ENCODE measurements at regions not wholly inside any gene's neighbourhood (a gene's known extent, or its start where the extent isn't known, plus 50 kb on each side); places are given as distances from the start of the nearest gene placed in this dataset.
"Not testable (repeated sequence)": the region's sequence is repeated elsewhere in the genome, so short reads cannot be mapped to it uniquely, and the experiment has no call there.

GRCh38 chr15:93825682-93826081 is 405.7 kb upstream of the MCTP2 start:
- no peak for DNase-seq (ENCODE audit: low spot score)

GRCh38 chr15:93823971-93824913 is 407.1 kb upstream of the MCTP2 start:
- DNase-seq (ENCODE audit: low spot score), result no peak

- no peak for DNase-seq (ENCODE audit: low spot score)
Observed at GRCh38 chr15:93820566-93820965, 410.8 kb upstream of the MCTP2 start.

GRCh38 chr15:93819826-93820225 is 411.5 kb upstream of the MCTP2 start:
- no peak for DNase-seq (ENCODE audit: low spot score)

GRCh38 chr15:93816815-93817214 is 414.5 kb upstream of the MCTP2 start:
- no peak for DNase-seq (ENCODE audit: low spot score)

- DNase-seq (ENCODE audit: low spot score), result no peak
Observed at GRCh38 chr15:93811305-93811704, 420.1 kb upstream of the MCTP2 start.

GRCh38 chr15:93809516-93809915 is 421.8 kb upstream of the MCTP2 start:
- DNase-seq (ENCODE audit: low spot score), result no peak

- no peak for DNase-seq (ENCODE audit: low spot score)
Observed at GRCh38 chr15:93803421-93804152, 427.8 kb upstream of the MCTP2 start.

GRCh38 chr15:93801206-93801605 is 430.2 kb upstream of the MCTP2 start:
- no peak for DNase-seq (ENCODE audit: low spot score)

GRCh38 chr15:93800805-93801204 is 430.6 kb upstream of the MCTP2 start:
- no peak for DNase-seq (ENCODE audit: low spot score)

GRCh38 chr15:93789441-93789840 is 441.9 kb upstream of the MCTP2 start:
- no peak for DNase-seq (ENCODE audit: low spot score)

- no peak for DNase-seq (ENCODE audit: low spot score)
Observed at GRCh38 chr15:93780073-93780472, 451.3 kb upstream of the MCTP2 start.

- no peak for DNase-seq (ENCODE audit: low spot score)
Observed at GRCh38 chr15:93779341-93779740, 452.0 kb upstream of the MCTP2 start.

- DNase-seq (ENCODE audit: low spot score), result no peak
Observed at GRCh38 chr15:93771196-93772030, 459.9 kb upstream of the MCTP2 start.

- no peak for DNase-seq (ENCODE audit: low spot score)
Observed at GRCh38 chr15:93770788-93771187, 460.6 kb upstream of the MCTP2 start.

GRCh38 chr15:93762036-93762435 is 469.3 kb upstream of the MCTP2 start:
- no peak for DNase-seq (ENCODE audit: low spot score)

- no peak for DNase-seq (ENCODE audit: low spot score)
Observed at GRCh38 chr15:93759629-93760028, 471.7 kb upstream of the MCTP2 start.

GRCh38 chr15:93758824-93759223 is 472.5 kb upstream of the MCTP2 start:
- DNase-seq (ENCODE audit: low spot score), result no peak

GRCh38 chr15:93748710-93749109 is 482.7 kb upstream of the MCTP2 start:
- no peak for DNase-seq (ENCODE audit: low spot score)

GRCh38 chr15:93734976-93735375 is 496.4 kb upstream of the MCTP2 start:
- not testable (repeated sequence) for DNase-seq (ENCODE audit: low spot score)

- no peak for DNase-seq (ENCODE audit: low spot score)
Observed at GRCh38 chr15:93730724-93731123, 500.6 kb upstream of the MCTP2 start.

- DNase-seq (ENCODE audit: low spot score), result no peak
Observed at GRCh38 chr15:93722165-93722564, 509.2 kb upstream of the MCTP2 start.

All from putamen (tissue), 1 donor.